GM18861 (cell line): ENCODE measurements at regions not wholly inside any gene's neighbourhood (a gene's known extent, or its start where the extent isn't known, plus 50 kb on each side); places are given as distances from the start of the nearest gene placed in this dataset.

Experiments used
- ATAC-seq: cut with Tn5 transposase; IDR thresholded peaks from one replicate; pipeline ENCODE4 v1.9.1; 2021; ENCODE audit not compliant: unreplicated experiment

DNA sequence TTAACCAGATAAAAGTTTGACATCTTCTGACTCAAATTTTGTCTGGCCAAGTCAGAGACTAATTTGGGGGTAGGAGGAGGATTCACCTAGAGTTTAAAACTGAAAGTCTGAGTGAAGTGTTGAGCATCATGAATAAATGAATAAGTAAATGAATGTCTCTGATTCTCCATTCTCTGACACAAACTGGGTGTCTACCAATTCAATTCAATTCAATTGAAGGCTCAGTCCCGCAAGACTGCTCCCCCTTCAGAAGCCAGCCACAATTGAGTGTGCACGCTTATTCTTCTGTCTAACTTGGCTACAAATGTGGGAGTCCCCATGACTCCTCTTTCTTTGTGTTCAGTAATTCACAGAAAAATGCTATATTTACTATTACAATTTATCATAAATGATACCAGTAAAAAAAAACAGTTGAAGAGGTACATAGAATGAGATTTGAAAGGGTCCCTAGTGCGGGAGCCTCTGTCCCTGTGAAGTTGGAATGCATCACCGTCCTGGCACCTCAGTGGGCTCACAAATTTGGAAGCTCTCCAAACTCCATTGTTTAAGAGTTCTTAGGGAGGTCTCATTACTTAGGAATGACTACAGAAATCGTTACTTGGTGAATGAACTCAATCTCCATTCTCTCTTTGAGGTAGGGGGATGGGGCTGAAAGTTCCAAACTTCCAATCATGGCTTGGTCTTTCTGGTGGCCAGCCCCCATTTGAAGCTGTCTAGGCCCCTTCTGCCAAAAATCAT, 243.7 kb upstream of the PHYHIPL start:
- ATAC-seq, result no peak

DNA sequence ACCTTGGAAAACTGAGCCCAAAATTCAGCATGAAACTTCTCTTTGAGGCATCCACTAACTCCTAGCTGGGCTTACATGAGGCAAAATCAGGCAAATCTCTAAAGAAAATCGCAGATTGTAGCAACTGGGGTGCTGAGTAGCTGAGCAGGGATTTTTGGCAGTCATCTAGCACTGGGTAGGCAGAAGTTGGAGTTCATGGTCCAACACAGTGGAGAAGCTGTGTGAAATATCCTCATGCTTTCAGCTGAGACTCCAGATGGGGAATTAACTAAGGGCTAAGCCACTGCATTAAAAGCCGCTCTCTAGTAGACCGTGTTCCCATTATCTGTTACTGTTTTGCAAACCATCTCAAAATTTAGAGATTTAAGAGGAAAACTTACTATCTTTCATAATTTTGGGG, 240.1 kb upstream of the PHYHIPL start:
- no peak for ATAC-seq

DNA sequence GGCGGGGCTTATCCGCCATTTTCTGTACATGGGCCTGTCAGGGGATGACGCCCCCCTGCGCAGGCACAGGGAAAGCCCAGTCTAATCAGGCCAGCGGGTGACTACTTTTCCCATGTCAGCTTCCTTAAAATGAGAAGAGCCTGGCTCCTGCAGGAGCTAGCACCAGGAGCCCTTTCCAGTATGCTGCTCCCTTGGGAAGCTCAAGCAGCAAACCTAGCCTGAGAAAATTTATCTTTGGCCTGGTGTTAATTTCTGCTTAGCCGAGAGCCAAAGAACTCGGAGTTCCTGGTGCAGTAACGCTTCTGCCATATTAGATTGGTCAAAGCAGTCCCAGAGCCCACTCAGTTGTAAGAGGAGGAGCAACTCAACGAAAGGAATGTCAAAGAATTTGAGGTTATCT, 239.0 kb upstream of the PHYHIPL start:
- no peak for ATAC-seq

DNA sequence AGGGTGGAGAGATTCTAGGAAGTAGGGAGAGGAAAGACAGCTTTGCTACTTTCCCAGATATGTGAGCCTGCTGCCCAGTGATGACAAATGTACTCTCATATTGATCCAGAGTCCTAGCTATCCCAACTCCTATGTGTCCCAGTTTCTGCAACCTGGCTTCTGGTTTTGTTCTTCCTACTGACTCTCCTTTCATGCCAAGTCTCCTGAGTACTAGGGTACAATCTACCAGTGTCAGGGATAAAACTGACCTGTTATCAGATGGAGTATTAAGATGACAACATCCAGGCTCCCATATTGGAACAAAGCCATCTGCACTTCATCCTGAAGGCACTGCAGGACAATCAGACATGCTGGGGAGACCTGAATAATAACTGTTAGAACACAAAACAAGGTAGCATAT, 233.7 kb upstream of the PHYHIPL start:
- no peak for ATAC-seq

DNA sequence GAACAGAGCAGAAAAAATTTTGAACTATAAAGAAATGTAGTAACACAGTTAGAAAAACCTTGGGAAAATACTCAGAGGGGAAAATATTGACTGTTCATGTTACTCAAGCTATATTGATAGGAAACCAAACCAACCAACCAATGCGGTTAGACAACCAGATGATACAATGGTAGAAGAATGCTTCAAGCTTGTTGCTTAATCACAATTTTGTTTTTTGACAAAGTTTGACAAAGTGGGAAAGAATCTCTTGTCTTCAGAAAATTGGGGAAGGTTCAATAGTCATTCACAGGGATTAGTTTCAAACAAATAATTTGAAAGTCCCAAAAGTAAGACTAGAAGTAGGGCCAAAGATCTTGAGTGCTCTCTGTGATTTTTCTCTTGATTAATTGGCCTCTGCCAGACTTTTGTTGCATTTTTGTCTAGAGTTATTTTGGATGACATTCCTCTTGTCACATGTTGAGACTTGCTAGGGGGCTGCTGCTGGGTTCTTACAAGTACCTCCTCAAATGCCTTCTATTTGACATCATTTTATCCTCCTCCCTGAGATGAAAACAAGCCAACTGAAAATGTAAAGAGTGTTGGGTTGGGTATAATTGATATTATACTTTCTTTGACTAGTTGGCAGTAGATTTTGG, 233.1 kb upstream of the PHYHIPL start:
- no peak for ATAC-seq

DNA sequence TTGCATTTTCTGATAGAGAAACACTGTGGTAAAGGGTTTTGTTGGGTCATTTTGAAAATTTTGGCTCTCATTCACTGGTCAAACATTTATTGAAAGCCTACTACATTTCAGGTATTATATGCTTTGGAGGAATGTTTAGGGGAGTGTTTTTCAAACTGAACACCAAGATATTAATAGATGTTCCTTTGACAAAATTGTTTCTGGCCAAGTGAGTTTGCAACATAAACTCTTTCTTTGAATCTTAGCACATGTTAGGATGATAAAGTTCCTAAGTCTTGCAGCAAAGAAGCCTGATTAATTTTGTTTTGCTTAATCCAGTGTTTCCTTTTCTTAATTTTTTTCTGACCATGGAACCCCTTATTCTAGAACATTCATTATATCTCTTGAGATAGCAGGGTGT, 232.5 kb upstream of the PHYHIPL start:
- ATAC-seq, result no peak

DNA sequence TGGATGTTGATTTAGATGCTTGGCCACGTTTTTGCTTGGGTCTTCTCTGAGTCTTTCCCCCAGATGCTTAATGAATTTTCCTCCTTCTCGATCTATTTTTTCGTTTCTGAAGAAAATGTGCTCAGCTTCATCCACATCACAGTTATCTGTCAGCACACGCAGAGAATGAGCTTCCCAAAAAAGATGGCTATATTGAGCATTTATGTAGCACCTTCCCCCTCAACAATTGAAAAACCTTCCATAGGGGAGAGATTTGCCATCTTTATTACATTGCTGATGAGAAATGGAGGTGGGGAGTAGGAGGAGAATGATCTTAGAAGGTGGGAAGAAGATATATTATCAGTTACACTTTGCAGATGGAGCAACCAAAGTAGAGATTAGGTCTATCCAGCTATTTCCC, 228.1 kb upstream of the PHYHIPL start:
- ATAC-seq, result no peak

DNA sequence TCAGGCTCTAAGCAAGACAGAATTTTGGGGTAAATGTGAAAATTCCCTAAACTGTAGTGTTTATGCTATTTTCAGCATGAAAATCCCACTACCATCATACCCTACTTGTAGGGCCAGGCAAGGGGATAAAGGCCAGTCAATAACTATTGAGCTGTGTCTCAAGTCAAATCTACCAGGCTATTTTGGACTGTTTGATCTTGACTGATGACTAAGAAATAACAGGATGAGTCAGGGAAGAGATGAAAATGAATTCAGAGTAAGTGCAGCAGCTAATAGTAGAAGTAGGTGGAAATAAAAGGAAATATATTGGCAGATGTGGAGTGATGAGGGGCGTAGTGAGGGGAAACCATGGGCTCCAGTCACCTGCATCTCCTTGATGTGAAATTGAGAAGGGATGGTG, 225.8 kb upstream of the PHYHIPL start:
- no peak for ATAC-seq

DNA sequence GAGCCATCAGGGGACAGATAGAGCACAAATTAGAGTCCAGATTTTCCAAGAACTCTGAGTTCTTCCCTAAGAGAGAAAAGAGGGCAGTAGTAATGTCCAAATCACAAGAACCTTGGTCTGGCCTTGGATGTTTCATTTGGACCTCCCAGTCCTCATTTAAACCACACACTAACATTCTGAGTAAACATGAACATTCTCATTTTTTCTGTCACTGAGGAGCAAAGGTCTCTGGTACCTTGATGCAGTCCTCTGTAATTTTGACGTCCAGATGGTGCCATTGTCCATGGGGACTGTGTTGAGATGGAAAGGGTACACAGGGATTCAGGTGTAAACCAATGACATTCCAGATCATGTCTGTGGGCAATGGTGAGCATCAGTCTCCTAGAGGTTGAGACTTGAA, 225.4 kb upstream of the PHYHIPL start:
- ATAC-seq, result no peak

DNA sequence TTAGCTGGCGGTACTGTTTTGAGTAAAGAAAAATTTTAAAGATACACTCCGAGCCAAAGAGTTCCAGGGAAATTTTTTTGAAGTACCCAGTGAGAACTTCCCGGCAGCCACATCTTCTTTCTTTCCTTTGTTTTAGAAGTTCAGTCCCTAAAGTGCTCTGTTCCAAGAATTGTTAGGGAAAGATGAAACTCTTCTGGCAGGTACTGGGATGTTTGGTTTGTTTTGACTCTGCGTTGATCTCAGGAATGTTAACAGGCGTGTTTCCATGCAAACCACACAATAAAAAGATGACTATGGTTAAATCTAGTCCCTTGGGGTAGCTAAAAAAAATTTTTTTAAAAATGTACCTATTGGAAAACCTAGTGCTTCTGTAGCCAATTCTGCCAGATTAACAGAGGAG, 224.7 kb upstream of the PHYHIPL start:
- ATAC-seq, result no peak

DNA sequence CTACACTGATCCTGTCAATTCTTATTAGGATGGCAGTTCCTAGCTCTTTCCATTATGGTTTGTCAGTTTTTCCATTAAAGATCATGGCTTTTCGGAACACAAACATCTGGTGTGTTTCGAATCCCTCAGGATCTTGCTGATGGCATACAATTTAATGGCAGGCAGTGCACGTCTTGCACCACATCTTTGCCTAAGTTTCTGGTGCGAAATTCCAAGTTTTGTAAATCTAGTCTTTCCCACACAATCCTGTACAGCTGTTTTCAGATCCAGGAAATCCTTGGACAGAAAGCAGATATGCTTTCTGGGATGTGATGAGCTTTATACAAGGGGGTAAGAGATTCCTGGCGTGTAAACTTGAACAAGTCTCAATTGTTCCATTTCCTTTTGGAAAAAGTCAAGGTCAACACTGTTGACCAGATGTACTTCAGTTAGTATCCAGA, 224.3 kb upstream of the PHYHIPL start:
- ATAC-seq, result no peak

DNA sequence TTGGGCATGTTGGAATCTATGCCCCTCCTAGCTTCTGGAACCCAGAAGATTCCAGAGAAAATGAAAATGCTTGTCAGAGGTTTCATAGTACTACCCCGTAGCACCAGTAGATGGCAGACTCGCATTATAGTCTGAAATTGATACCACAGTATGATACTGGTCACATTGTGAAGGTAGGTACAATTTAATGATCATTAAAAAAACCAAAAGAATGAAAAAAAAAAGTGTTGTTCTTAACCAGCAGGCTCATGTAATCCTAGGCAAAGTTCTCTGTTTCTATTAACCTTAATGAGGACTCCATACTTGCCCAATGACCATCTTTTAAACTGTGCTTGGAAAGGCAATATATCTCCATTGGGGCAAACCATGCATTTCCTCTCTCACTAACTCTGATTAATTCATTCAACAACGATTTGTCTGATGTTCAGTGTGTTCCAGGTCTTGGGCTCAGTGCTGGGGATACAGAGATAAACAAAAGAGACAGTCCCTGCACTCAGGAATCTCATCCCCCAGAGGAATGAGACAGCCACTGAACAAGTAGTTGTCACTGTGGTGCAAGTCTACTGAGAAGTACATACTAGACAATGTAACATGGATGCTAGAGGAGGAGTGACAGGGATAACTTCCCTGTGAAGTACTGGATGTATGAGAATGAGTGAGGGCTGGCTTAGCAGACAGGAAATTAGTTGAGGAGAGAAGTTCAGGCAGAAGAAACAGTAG, 223.5 kb upstream of the PHYHIPL start:
- peak; percentile 74 for ATAC-seq

DNA sequence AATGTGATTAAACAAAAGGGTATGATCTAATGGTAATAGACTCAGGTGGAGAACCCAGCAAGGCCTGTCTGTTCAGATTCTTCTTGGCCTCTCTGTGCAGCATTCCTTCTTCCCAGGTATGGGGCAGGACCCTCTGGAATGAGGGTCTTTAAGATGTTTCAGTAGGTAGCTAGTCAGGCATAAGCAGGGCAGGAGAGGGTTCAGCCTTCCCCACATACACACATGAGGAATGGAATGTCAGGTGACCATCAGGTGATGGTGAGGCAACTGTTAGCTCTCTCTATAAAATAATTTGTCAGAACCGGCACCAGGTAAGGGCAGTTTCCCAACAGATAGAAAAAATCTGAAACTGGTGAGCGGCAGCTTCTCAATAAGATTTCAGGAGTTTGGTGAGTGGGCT, 222.3 kb upstream of the PHYHIPL start:
- no peak for ATAC-seq

DNA sequence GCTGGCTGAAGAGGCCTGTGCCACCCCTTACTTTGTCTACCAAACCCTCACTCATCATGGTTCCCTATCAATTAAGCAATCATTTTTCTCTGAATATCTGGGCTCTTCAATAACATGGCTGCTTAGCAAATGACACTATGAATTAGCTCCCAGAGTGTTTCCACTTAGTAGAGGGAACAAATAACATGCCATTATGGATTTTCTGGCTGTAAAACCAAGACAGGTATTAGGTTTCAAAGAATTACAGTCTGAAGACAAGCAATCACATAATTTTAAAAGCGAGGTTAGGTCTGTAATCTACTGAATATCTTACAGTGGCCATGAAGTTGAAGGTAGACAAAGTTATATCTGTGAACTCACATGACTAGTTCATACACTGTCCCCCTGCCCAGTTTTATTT, 220.8 kb upstream of the PHYHIPL start:
- no peak for ATAC-seq

DNA sequence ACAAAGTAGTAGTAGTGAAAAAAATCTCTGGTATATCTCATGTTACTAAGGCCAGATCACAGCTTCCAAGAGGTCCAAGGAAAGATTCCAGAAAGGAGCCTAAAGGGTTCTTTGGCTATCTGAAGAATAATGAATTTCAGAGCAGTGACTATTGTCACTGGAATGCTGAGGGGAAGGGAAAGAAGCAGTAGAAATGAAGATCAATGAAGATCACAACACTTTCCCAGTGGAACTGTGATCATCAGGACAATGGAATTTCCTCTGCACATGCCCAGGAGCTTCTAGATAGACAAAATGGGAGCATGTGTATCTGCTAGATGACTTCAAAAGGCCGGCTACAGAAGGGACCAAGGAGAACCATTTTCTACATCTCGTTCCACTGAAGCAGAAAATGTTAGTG, 219.5 kb upstream of the PHYHIPL start:
- no peak for ATAC-seq

DNA sequence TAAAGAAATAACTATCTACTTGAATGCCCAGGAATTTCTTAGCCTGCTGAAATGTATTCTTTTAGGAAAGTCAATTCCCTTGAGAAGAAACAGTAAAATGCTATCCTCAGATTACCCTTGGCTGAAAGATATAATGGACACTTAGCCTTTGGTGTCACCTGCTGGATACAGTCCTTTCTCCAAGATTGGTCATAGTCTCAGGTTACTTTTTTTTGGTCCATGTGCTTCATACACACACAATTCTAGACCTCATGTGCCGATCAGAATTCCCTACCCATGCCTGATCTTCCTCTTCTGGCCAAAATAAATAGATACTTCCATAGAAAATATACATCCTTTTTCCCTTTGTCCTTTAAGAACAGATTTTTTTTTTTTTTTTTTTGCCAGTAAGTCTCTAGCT, 218.9 kb upstream of the PHYHIPL start:
- no peak for ATAC-seq

DNA sequence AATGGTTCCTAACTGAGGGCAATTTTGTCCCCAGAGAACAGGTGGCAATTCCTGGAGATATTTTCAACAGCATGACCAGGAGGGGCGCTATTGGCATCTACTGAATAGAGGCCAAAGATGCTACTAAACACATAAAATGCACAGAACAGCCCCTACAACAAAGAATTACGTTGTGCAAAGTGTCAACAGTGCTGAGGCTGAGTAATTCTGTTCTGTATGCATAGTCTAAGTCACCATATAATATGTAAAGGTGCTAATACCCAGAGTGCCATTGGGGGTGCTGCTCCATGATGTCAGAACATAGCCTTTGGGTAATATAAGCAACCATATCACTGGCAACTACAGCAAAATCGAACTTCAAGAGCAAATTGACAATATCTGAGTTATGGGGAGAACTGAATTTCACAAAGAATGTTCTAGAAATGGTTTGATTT, 213.3 kb upstream of the PHYHIPL start:
- no peak for ATAC-seq

DNA sequence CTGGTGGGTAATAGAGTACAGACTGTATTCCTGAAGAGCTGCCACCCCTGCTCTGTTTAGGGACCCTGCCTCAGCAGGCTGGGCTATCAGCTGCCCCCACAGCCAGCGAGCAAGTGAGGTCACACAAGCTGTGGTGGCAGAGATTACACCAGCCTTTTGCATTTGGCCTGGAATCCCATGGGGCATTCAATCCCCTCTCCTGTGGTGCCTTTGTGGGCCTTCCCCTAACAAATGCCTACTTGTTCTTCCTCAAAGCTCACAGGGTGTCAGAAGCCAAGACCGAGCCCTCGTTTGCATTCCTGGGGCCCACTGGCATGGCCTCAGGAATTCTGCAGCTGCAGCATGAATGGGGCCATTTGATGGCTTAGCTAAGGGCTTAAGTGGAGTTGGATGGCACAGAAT, 212.7 kb upstream of the PHYHIPL start:
- ATAC-seq, result no peak

DNA sequence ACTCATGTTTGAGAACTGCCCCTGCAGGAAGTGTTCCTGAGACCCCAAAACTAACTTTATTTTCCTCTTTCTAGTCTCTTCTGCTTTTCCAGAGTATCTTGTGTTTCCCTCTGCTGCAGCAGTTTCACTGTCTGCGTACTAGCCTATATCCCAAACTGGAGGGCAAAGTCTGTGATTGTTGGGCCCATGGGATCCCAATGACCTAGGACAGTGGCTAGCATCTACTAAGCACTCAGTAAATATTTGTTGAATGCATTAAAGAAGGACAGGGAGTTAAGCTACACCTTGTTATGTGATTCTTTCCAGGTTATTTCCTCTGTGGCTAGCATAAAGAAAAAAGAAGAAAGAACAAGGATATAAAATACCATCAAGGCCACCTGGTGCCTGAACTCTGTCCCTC, 210.6 kb upstream of the PHYHIPL start:
- no peak for ATAC-seq

DNA sequence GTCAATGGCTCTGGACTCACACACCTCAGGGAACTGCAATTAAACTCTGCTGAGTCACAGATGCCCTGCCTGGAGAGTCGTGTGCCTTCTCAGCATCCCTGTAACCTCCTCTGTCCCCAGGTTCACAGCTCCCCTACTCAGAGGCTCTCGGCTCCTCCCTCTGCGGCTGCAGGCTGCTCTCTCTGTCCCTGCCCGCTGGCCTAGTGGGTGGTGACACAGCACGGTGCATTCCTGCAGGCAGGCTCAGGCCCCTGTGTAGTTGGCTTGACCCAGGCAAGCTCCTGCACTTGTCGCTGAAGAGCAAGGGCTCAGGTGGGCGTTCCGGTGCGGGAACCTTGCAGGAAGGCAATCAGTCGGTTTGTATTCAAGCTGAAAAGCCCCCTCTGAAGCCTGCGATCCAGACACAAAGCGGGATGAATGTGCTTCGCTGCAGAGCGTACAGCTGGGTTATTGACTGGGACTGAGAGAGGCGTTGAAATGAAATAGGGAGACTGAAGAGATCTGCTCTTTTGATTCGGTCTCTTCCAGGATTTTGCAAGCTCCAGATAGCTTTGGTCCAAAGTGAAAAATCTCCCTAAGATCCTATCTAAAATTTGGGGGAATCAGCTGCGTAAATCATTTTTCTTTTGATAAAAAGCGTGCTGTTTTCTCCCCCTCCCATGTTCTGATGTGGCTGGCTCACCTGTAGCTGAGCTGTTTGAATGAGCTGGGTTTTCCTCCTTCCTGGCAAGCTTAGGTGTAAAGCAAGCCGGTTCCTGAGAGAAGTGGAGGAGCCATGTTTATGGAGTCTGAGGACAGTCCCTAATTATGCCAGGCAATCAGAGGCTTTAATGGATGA, 208.7 kb upstream of the PHYHIPL start:
- ATAC-seq, result no peak

DNA sequence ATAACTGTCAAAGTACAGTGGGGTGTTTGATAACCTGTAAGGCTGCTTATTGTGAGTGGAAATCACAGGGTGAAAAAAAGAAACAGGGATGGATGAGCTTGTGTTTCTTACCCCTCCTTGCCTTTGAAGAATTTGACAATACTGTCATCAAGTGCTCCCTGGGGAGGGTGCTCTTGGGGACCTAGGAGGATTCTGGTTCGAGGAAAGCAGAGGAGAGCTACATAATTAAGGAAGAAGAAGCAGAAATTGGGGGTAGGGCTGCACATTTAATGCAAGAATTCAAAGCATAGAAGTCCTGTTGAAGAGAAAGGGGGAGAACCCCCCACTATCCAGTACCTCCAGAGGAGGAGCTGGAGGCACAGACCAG, 208.1 kb upstream of the PHYHIPL start:
- no peak for ATAC-seq
